Mesenchymal stem cell (in vitro differentiated cells and primary cell): ENCODE measurements at regions not wholly inside any gene's neighbourhood (a gene's known extent, or its start where the extent isn't known, plus 50 kb on each side); places are given as distances from the start of the nearest gene placed in this dataset.
"Not testable (repeated sequence)": the region's sequence is repeated elsewhere in the genome, so short reads cannot be mapped to it uniquely, and the experiment has no call there.

Source experiments
- DNase-seq: peaks from one replicate; pipeline ENCODE4 v3.0.0-alpha.2; 2013
- H2AFZ ChIP-seq: one replicate; pipeline ENCODE4 v1.6.1; 2013; ENCODE audit warnings: low read depth, mild to moderate bottlenecking, control low read depth, inconsistent platforms, low read length, moderate library complexity
- H2AK5ac ChIP-seq: 2 replicates; pipeline ENCODE4 v1.6.1; 2013; ENCODE audit warnings: low read length, moderate library complexity, mild to moderate bottlenecking, inconsistent platforms; ENCODE audit not compliant: severe bottlenecking
- H2BK120ac ChIP-seq: one replicate; pipeline ENCODE4 v1.6.1; 2013; ENCODE audit warnings: low read depth, mild to moderate bottlenecking, inconsistent platforms, low read length, moderate library complexity
- H2BK12ac ChIP-seq, 2 experiments: one replicate each; pipeline ENCODE4 v1.6.1; 2013; ENCODE audit warnings: inconsistent platforms in 2 of 2, low read length in 2 of 2, mild to moderate bottlenecking in 2 of 2, moderate library complexity in 2 of 2, control low read depth in 1 of 2
- H2BK15ac ChIP-seq: one replicate; pipeline ENCODE4 v1.6.1; 2013; ENCODE audit warnings: mild to moderate bottlenecking, low read depth, inconsistent platforms; ENCODE audit not compliant: poor library complexity, severe bottlenecking
- H2BK5ac ChIP-seq: 2 replicates; pipeline ENCODE4 v1.6.1; 2013; ENCODE audit warnings: low read depth, mild to moderate bottlenecking, low read length, control low read depth, inconsistent platforms; ENCODE audit not compliant: poor library complexity, severe bottlenecking
- H3K14ac ChIP-seq, 2 experiments: one replicate each; pipeline ENCODE4 v1.6.1; 2013; ENCODE audit warnings: inconsistent platforms in 2 of 2, low read length in 2 of 2, control low read depth in 1 of 2, mild to moderate bottlenecking in 1 of 2, moderate library complexity in 1 of 2
- H3K18ac ChIP-seq, 2 experiments: one replicate each; pipeline ENCODE4 v1.6.1; 2013; ENCODE audit warnings: inconsistent platforms in 2 of 2, low read length in 2 of 2, control low read depth in 1 of 2, low read depth in 1 of 2, mild to moderate bottlenecking in 1 of 2
- H3K23ac ChIP-seq, 2 experiments: one replicate each; pipeline ENCODE4 v1.6.1; 2013; ENCODE audit warnings: inconsistent platforms in 2 of 2, low read length in 2 of 2, mild to moderate bottlenecking in 2 of 2, moderate library complexity in 2 of 2, control low read depth in 1 of 2
- H3K27ac ChIP-seq: 2 replicates; pipeline ENCODE4 v1.5.1; 2013; ENCODE audit warnings: mild to moderate bottlenecking, moderate library complexity, low read length, control low read depth, inconsistent platforms; ENCODE audit not compliant: poor library complexity, severe bottlenecking
- H3K27me3 ChIP-seq, 2 experiments: 2 replicates each; pipeline versions ENCODE4 v1.6.1 to v1.7.0; 2013; ENCODE audit warnings: low read length in 2 of 2, mild to moderate bottlenecking in 2 of 2, moderate library complexity in 2 of 2, control low read depth in 1 of 2, inconsistent platforms in 1 of 2; ENCODE audit not compliant: control insufficient read depth in 1 of 2, insufficient read depth in 1 of 2
- H3K36me3 ChIP-seq, 2 experiments: 2 replicates each; pipeline versions ENCODE4 v1.6.1 to v1.7.0; 2013; ENCODE audit warnings: low read length in 2 of 2, control low read depth in 1 of 2, inconsistent platforms in 1 of 2, low read depth in 1 of 2, mild to moderate bottlenecking in 1 of 2; ENCODE audit not compliant: insufficient read depth in 2 of 2, control insufficient read depth in 1 of 2
- H3K4ac ChIP-seq, 2 experiments: one replicate each; pipeline ENCODE4 v1.6.1; 2013; ENCODE audit warnings: inconsistent platforms in 2 of 2, low read length in 2 of 2, mild to moderate bottlenecking in 2 of 2, moderate library complexity in 2 of 2, control low read depth in 1 of 2, low read depth in 1 of 2
- H3K4me1 ChIP-seq: 2 replicates; pipeline ENCODE4 v1.6.1; 2013; ENCODE audit warnings: low read depth, low read length, control low read depth; ENCODE audit not compliant: control insufficient read depth, insufficient read depth
- H3K4me2 ChIP-seq: 2 replicates; pipeline ENCODE4 v1.6.1; 2013; ENCODE audit warnings: low read length, mild to moderate bottlenecking, inconsistent platforms; ENCODE audit not compliant: poor library complexity, severe bottlenecking
- H3K4me3 ChIP-seq, 2 experiments: 2 replicates each; pipeline versions ENCODE4 v1.5.1 to v1.7.0; 2013; ENCODE audit warnings: low read length in 2 of 2, mild to moderate bottlenecking in 2 of 2, control low read depth in 1 of 2, low read depth in 1 of 2; ENCODE audit not compliant: insufficient read depth in 1 of 2
- H3K79me1 ChIP-seq: replicated peaks from 2 replicates; pipeline ENCODE4 v1.6.1; 2013; ENCODE audit warnings: mild to moderate bottlenecking, control low read depth, low read length, inconsistent platforms; ENCODE audit not compliant: poor library complexity, severe bottlenecking
- H3K9ac ChIP-seq: 2 replicates; pipeline ENCODE4 v1.7.0; 2013; ENCODE audit warnings: mild to moderate bottlenecking, low read length, moderate library complexity
- H3K9me3 ChIP-seq: 2 replicates; pipeline ENCODE4 v1.7.0; 2013; ENCODE audit warnings: mild to moderate bottlenecking, low read length; ENCODE audit not compliant: control insufficient read depth
- H4K8ac ChIP-seq: one replicate; pipeline ENCODE4 v1.6.1; 2013; ENCODE audit warnings: inconsistent platforms, mild to moderate bottlenecking, low read length, moderate library complexity
- H4K91ac ChIP-seq: one replicate; pipeline ENCODE4 v1.6.1; 2013; ENCODE audit warnings: mild to moderate bottlenecking, low read length, inconsistent platforms
- WGBS: methylation state at CpG from one replicate; pipeline ENCODE4 v1.1.7; 2013; ENCODE audit warnings: mixed read lengths; 5-methylcytosine and 5-hydroxymethylcytosine counted together

- H2BK5ac ChIP-seq = no peak overlapping the region
- H3K36me3 ChIP-seq = no peaks in the 10 kb centered on the region
- no peak overlapping the region for H4K91ac ChIP-seq
- 80% methylated on average over 3 of the region's 4 CpGs for WGBS
- no peak overlapping the region for H4K8ac ChIP-seq
- H2BK12ac ChIP-seq = no peak overlapping the region
- no peak overlapping the region for H3K4ac ChIP-seq
- no peak overlapping the region for H2AK5ac ChIP-seq
- H3K23ac ChIP-seq = no peak overlapping the region
- no peaks in the 10 kb centered on the region for H3K4me1 ChIP-seq
- H3K27me3 ChIP-seq = peaks cover 10 to 44% of the 10 kb centered on the region in 2 experiments
- DNase-seq = no peak
- no peak overlapping the region for H3K14ac ChIP-seq
- H3K9me3 ChIP-seq = no peaks in the 10 kb centered on the region
- no peaks in the 10 kb centered on the region for H3K79me1 ChIP-seq
- no peak overlapping the region for H3K9ac ChIP-seq
- H3K27ac ChIP-seq = no peak overlapping the region
- H3K4me3 ChIP-seq = no peak overlapping the region
- no peak overlapping the region for H3K4me2 ChIP-seq
- no peak overlapping the region for H2BK15ac ChIP-seq
- H2AFZ ChIP-seq = no peak overlapping the region
- H3K18ac ChIP-seq = no peak overlapping the region
- no peak overlapping the region for H2BK120ac ChIP-seq
Measured at GRCh38 chr2:105537920-105538319, 139.1 kb upstream of the FHL2 start.

DNA sequence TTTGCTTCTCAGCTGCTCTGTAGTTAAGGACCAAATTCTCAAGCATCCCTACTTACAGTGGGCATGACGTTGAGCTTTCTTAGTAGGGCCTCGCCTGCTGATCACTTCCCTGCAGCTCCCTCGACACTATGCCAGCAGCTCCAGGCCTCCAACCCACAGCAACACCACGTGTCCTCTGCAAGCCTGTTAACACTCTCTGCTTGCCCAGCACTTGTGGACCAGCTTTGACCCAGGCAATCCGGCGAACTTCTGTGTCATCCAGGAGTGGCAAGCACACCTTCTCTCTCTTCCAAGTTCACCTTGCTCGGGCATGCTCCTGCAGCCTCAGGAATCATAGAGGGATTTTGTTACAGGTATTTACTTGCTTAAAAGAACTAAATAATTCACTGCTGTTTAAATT lies 138.6 kb upstream of the FHL2 start:
- no peak overlapping the region for H2BK12ac ChIP-seq
- no peak overlapping the region for H2AFZ ChIP-seq
- H3K4me3 ChIP-seq = no peak overlapping the region

DNA sequence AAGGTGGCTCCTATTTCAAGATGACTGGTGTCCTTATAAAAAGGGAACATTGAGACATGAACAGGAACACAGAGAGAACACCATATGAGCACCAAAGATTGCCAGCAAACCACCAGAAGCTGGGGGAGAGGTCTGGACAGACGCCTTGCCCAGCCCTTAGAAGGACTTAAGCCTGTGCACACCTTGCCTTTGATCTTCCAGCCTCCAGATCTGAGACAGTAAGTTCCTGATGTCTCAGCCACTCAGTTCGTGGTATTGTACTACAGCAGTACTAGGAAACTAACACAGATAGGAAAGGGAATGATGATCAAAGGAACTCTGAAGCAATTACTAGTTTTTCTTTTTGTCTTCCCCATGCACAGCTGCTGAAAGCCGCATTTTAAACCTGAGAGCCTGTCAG lies 137.3 kb upstream of the FHL2 start:
- Histone ChIP-seq H3K4me2 (no peak overlapping the region), H3K18ac (no peak overlapping the region), H3K27me3 (peaks cover 10 to 39% of the 10 kb centered on the region in 2 experiments), H3K23ac (peak overlapping the region in 1 of 2 experiments; percentile 83), H3K4me1 (no peaks in the 10 kb centered on the region), H2BK5ac (no peak overlapping the region), H3K4ac (no peak overlapping the region), H4K8ac (no peak overlapping the region), H3K36me3 (no peaks in the 10 kb centered on the region), H2AFZ (no peak overlapping the region), H3K4me3 (no peak overlapping the region), H3K79me1 (no peaks in the 10 kb centered on the region), H2AK5ac (no peak overlapping the region), H2BK12ac (no peak overlapping the region), H3K9ac (no peak overlapping the region), H3K14ac (no peak overlapping the region), H2BK15ac (no peak overlapping the region), H3K9me3 (no peaks in the 10 kb centered on the region), H3K27ac (no peak overlapping the region), H4K91ac (no peak overlapping the region), H2BK120ac (no peak overlapping the region)
- no peak for DNase-seq
- WGBS = 70% methylated on average over 3 of the region's 3 CpGs

More for the DNA sequence above, 138.6 kb upstream of the FHL2 start:
- H3K23ac ChIP-seq = no peak overlapping the region
- no peak overlapping the region for H3K4me2 ChIP-seq
- no peak overlapping the region for H3K14ac ChIP-seq
- H4K8ac ChIP-seq = no peak overlapping the region
- H4K91ac ChIP-seq = no peak overlapping the region
- H2BK15ac ChIP-seq = no peak overlapping the region
- peaks cover 10 to 43% of the 10 kb centered on the region in 2 experiments for H3K27me3 ChIP-seq
- no peak for DNase-seq
- no peak overlapping the region for H3K27ac ChIP-seq
- no peaks in the 10 kb centered on the region for H3K79me1 ChIP-seq
- no peaks in the 10 kb centered on the region for H3K9me3 ChIP-seq
- no peak overlapping the region for H2AK5ac ChIP-seq
- 71% methylated on average over 4 of the region's 7 CpGs for WGBS
- H3K4me1 ChIP-seq = no peaks in the 10 kb centered on the region
- no peak overlapping the region for H2BK5ac ChIP-seq
- H3K9ac ChIP-seq = no peak overlapping the region
- no peak overlapping the region for H3K18ac ChIP-seq
- H3K4ac ChIP-seq = no peak overlapping the region
- no peak overlapping the region for H2BK120ac ChIP-seq
- H3K36me3 ChIP-seq = no peaks in the 10 kb centered on the region

DNA sequence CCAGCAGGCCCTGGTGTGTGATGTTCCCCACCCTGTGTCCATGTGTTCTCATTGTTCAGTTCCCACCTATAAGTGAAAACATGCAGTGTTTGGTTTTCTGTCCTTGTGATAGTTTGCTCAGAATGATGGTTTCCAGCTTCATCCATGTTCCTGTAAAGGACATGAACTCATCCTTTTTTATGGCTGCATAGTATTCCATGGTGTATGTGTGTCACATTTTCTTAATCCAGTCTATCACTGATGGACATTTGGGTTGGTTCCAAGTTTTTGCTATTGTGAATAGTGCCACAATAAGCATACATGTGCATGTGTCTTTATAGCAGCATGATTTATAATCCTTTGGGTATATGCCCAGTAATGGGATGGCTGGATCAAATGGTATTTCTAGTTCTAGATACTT lies 130.4 kb upstream of the FHL2 start:
- H3K4me2 ChIP-seq = not testable (repeated sequence)

More for the DNA sequence above, 130.4 kb upstream of the FHL2 start:
- not testable (repeated sequence) for H4K8ac ChIP-seq, H2BK12ac ChIP-seq, DNase-seq, H2AK5ac ChIP-seq, H3K4ac ChIP-seq, H3K79me1 ChIP-seq, H3K14ac ChIP-seq, H2AFZ ChIP-seq, H2BK15ac ChIP-seq, H3K23ac ChIP-seq, H2BK5ac ChIP-seq, H3K27ac ChIP-seq, H3K9ac ChIP-seq, H4K91ac ChIP-seq, H2BK120ac ChIP-seq, H3K9me3 ChIP-seq, H3K4me3 ChIP-seq, H3K18ac ChIP-seq, H3K4me1 ChIP-seq, H3K36me3 ChIP-seq
- H3K27me3 ChIP-seq = peaks cover 0 to 23% of the 10 kb centered on the region in 2 experiments
